ENCODE measurements at regions not wholly inside any gene's neighbourhood (a gene's known extent, or its start where the extent isn't known, plus 50 kb on each side); places are given as distances from the start of the nearest gene placed in this dataset.

DNA sequence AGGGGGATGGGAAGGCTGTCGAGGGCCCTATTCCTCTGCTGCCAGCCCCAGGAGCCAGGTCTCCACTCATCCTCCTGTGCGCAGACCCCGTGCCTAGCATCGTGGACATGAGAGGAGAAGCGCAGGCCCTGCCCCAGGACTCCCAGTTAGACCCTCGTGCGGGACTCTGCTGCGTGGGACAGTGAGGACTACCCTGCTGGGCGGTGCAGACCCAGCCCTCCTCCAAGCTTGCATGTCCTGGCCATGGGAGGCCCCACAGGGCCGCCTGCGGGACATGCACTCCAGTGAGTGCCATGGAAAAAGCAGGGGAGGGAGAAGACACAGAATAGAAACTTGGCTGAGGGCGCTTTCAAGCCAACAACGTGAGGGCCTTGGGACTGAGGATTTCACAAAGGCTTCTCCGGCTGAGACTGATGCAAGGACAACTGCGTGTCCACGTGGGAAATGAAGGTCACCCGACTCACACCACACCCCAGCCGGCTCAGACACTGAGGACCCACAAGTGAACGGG is 62.6 kb upstream of the IQSEC1 start (continued):
- no peak for TF ChIP-seq EZH2 (IDR thresholded peaks at IDR 0.05; ENCODE audit: low read depth, unreplicated experiment)
- TF ChIP-seq, protein P1, sequence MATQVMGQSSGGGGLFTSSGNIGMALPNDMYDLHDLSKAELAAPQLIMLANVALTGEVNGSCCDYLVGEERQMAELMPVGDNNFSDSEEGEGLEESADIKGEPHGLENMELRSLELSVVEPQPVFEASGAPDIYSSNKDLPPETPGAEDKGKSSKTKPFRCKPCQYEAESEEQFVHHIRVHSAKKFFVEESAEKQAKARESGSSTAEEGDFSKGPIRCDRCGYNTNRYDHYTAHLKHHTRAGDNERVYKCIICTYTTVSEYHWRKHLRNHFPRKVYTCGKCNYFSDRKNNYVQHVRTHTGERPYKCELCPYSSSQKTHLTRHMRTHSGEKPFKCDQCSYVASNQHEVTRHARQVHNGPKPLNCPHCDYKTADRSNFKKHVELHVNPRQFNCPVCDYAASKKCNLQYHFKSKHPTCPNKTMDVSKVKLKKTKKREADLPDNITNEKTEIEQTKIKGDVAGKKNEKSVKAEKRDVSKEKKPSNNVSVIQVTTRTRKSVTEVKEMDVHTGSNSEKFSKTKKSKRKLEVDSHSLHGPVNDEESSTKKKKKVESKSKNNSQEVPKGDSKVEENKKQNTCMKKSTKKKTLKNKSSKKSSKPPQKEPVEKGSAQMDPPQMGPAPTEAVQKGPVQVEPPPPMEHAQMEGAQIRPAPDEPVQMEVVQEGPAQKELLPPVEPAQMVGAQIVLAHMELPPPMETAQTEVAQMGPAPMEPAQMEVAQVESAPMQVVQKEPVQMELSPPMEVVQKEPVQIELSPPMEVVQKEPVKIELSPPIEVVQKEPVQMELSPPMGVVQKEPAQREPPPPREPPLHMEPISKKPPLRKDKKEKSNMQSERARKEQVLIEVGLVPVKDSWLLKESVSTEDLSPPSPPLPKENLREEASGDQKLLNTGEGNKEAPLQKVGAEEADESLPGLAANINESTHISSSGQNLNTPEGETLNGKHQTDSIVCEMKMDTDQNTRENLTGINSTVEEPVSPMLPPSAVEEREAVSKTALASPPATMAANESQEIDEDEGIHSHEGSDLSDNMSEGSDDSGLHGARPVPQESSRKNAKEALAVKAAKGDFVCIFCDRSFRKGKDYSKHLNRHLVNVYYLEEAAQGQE (IDR thresholded peaks at IDR 0.05; ENCODE audit: unreplicated experiment): no peak
- no peak for TF ChIP-seq STAT1 (IDR thresholded peaks at IDR 0.05; ENCODE audit: unreplicated experiment)
- TF ChIP-seq, protein P2, sequence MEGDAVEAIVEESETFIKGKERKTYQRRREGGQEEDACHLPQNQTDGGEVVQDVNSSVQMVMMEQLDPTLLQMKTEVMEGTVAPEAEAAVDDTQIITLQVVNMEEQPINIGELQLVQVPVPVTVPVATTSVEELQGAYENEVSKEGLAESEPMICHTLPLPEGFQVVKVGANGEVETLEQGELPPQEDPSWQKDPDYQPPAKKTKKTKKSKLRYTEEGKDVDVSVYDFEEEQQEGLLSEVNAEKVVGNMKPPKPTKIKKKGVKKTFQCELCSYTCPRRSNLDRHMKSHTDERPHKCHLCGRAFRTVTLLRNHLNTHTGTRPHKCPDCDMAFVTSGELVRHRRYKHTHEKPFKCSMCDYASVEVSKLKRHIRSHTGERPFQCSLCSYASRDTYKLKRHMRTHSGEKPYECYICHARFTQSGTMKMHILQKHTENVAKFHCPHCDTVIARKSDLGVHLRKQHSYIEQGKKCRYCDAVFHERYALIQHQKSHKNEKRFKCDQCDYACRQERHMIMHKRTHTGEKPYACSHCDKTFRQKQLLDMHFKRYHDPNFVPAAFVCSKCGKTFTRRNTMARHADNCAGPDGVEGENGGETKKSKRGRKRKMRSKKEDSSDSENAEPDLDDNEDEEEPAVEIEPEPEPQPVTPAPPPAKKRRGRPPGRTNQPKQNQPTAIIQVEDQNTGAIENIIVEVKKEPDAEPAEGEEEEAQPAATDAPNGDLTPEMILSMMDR (conservative IDR thresholded peaks at IDR 0.05; ENCODE audit: low read depth in 2 of 2): no peak

DNA sequence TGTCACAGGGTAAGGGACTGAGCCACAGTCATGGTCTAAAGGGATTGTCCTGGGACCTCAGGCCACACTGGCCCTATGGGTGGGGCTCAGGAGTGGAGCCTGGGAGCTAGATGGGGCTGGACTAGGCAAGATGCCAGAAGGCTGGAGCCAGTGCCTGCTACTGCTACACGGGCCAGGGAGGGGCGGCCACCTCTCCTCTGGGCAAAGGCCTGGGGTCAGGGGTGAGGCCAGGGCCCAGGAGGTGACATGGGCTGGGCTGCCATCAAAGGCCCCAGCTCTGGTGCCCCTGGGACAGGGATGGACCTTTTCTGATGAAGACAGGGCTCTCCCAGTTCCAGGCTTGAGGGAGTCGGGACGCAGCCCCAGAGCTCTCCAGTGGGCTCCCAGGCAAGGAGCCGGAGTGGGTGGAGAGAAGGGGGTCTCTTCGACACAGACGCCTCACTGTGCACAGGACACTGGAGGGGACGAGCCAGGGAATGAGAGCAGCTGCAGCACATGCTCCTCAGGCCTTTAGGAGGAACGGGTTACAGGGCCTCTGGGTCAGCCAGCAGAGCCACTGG is 62.1 kb upstream of the IQSEC1 start:
- ATAC-seq: peak; percentile 25; the same call in 2 of the 3 replicates
- TF ChIP-seq EZH2phosphoT487 (IDR thresholded peaks at IDR 0.05; ENCODE audit: unreplicated experiment): no peak
- no peak for TF ChIP-seq ZNF114 (CRISPR knock-in tag; IDR thresholded peaks at IDR 0.05)
- no peak for TF ChIP-seq JUNB (IDR thresholded peaks at IDR 0.05; ENCODE audit: unreplicated experiment)
- TF ChIP-seq, protein P3, sequence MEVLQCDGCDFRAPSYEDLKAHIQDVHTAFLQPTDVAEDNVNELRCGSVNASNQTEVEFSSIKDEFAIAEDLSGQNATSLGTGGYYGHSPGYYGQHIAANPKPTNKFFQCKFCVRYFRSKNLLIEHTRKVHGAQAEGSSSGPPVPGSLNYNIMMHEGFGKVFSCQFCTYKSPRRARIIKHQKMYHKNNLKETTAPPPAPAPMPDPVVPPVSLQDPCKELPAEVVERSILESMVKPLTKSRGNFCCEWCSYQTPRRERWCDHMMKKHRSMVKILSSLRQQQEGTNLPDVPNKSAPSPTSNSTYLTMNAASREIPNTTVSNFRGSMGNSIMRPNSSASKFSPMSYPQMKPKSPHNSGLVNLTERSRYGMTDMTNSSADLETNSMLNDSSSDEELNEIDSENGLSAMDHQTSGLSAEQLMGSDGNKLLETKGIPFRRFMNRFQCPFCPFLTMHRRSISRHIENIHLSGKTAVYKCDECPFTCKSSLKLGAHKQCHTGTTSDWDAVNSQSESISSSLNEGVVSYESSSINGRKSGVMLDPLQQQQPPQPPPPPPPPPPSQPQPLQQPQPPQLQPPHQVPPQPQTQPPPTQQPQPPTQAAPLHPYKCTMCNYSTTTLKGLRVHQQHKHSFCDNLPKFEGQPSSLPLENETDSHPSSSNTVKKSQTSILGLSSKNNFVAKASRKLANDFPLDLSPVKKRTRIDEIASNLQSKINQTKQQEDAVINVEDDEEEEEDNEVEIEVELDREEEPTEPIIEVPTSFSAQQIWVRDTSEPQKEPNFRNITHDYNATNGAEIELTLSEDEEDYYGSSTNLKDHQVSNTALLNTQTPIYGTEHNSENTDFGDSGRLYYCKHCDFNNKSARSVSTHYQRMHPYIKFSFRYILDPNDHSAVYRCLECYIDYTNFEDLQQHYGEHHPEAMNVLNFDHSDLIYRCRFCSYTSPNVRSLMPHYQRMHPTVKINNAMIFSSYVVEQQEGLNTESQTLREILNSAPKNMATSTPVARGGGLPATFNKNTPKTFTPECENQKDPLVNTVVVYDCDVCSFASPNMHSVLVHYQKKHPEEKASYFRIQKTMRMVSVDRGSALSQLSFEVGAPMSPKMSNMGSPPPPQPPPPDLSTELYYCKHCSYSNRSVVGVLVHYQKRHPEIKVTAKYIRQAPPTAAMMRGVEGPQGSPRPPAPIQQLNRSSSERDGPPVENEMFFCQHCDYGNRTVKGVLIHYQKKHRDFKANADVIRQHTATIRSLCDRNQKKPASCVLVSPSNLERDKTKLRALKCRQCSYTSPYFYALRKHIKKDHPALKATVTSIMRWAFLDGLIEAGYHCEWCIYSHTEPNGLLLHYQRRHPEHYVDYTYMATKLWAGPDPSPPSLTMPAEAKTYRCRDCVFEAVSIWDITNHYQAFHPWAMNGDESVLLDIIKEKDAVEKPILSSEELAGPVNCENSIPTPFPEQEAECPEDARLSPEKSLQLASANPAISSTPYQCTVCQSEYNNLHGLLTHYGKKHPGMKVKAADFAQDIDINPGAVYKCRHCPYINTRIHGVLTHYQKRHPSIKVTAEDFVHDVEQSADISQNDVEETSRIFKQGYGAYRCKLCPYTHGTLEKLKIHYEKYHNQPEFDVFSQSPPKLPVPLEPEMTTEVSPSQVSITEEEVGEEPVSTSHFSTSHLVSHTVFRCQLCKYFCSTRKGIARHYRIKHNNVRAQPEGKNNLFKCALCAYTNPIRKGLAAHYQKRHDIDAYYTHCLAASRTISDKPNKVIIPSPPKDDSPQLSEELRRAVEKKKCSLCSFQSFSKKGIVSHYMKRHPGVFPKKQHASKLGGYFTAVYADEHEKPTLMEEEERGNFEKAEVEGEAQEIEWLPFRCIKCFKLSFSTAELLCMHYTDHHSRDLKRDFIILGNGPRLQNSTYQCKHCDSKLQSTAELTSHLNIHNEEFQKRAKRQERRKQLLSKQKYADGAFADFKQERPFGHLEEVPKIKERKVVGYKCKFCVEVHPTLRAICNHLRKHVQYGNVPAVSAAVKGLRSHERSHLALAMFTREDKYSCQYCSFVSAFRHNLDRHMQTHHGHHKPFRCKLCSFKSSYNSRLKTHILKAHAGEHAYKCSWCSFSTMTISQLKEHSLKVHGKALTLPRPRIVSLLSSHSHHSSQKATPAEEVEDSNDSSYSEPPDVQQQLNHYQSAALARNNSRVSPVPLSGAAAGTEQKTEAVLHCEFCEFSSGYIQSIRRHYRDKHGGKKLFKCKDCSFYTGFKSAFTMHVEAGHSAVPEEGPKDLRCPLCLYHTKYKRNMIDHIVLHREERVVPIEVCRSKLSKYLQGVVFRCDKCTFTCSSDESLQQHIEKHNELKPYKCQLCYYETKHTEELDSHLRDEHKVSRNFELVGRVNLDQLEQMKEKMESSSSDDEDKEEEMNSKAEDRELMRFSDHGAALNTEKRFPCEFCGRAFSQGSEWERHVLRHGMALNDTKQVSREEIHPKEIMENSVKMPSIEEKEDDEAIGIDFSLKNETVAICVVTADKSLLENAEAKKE (CRISPR knock-in tag; IDR thresholded peaks at IDR 0.05): no peak
- TF ChIP-seq STAT1 (IDR thresholded peaks at IDR 0.05; ENCODE audit: unreplicated experiment): no peak
- no peak for TF ChIP-seq NANOG (IDR thresholded peaks at IDR 0.05; ENCODE audit: borderline replicate concordance)
- TF ChIP-seq EZH2 (IDR thresholded peaks at IDR 0.05; ENCODE audit: low read depth, unreplicated experiment): no peak
- TF ChIP-seq, protein P4, sequence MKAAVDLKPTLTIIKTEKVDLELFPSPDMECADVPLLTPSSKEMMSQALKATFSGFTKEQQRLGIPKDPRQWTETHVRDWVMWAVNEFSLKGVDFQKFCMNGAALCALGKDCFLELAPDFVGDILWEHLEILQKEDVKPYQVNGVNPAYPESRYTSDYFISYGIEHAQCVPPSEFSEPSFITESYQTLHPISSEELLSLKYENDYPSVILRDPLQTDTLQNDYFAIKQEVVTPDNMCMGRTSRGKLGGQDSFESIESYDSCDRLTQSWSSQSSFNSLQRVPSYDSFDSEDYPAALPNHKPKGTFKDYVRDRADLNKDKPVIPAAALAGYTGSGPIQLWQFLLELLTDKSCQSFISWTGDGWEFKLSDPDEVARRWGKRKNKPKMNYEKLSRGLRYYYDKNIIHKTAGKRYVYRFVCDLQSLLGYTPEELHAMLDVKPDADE (IDR thresholded peaks at IDR 0.05): no peak
- no peak for TF ChIP-seq CREB1 (CRISPR knock-in tag; IDR thresholded peaks at IDR 0.05; ENCODE audit: low read depth)

More for the DNA sequence above, 62.1 kb upstream of the IQSEC1 start:
- no peaks in the 10 kb centered on the region for H3K4me1 ChIP-seq (ENCODE audit: insufficient read depth)
- no peaks in the 10 kb centered on the region for H3K9me2 ChIP-seq (ENCODE audit: insufficient read depth)
- H3K4me2 ChIP-seq: no peak overlapping the region
- 0 out of 2 replicates have a peak, but pooled peaks cover 3% of the 10 kb centered on the region for H4K20me1 ChIP-seq (replicated peaks; ENCODE audit: insufficient read depth)
- H3K36me3 ChIP-seq (ENCODE audit: insufficient read depth): no peaks in the 10 kb centered on the region
- H3F3A ChIP-seq (replicated peaks; ENCODE audit: low read depth): no peaks in the 10 kb centered on the region
- H3K27me3 ChIP-seq (ENCODE audit: insufficient read depth): no peaks in the 10 kb centered on the region
- no peaks in the 10 kb centered on the region for H3K9me3 Mint-ChIP-seq
- peaks cover 10% of the 10 kb centered on the region for H3K27me3 Mint-ChIP-seq (ENCODE audit: insufficient read depth, low read depth, poor library complexity)
- H3K4me1 Mint-ChIP-seq: peaks cover 16% of the 10 kb centered on the region; the same call in 2 of the 3 replicates
- H3K4me3 ChIP-seq: no peak overlapping the region
- 0 out of 2 replicates have a peak overlapping the region, but pooled peaks have one; percentile 43 for H3K27ac Mint-ChIP-seq
- no peaks in the 10 kb centered on the region for H3K79me2 ChIP-seq (replicated peaks; ENCODE audit: insufficient read depth)
- DNase-seq (ENCODE audit: low spot score): no peak
- no peaks in the 10 kb centered on the region for H3K36me3 Mint-ChIP-seq (ENCODE audit: low read depth)
- no peak overlapping the region for H2AFZ ChIP-seq
- no peak overlapping the region for H3K4me3 Mint-ChIP-seq
- no peak overlapping the region for H3K27ac ChIP-seq (ENCODE audit: low read depth)
